Prostate gland (tissue), 2 donors: ENCODE measurements at regions not wholly inside any gene's neighbourhood (a gene's known extent, or its start where the extent isn't known, plus 50 kb on each side); places are given as distances from the start of the nearest gene placed in this dataset.

ENCODE experiments used
- CTCF ChIP-seq, 4 experiments: fragments of 200-600 bp in 2 of 4; fragments of 450-650 bp in 2 of 4; sonication (generic) in 2 of 4; IDR thresholded peaks; 1 replicate in 3 of 4; 2 replicates in 1 of 4; pipeline ENCODE4 v1.5.1; 2016 to 2019; ENCODE audit warnings: antibody characterized with exemption in 4 of 4, mild to moderate bottlenecking in 2 of 4, moderate library complexity in 2 of 4
- POLR2A ChIP-seq: fragments of 450-650 bp; IDR thresholded peaks from one replicate; pipeline ENCODE4 v1.6.1; 2016; ENCODE audit warnings: antibody characterized with exemption, mild to moderate bottlenecking
- POLR2AphosphoS5 ChIP-seq: sonication (generic); formaldehyde crosslinking; IDR thresholded peaks from one replicate; pipeline ENCODE4 v1.6.1; 2017; ENCODE audit warnings: antibody characterized with exemption

GRCh38 chr5:11981986-11982385 lies 77.7 kb upstream of the CTNND2 start:
- TF ChIP-seq POLR2AphosphoS5 (no peak), POLR2A (no peak), CTCF (IDR thresholded peaks at IDR 0.05) (no peak)
